Testis (tissue), 2 donors: ENCODE measurements at regions not wholly inside any gene's neighbourhood (a gene's known extent, or its start where the extent isn't known, plus 50 kb on each side); places are given as distances from the start of the nearest gene placed in this dataset.

Experiments used
- DNase-seq: peaks from one replicate; pipeline ENCODE4 v3.0.0-alpha.2; 2019
- H3K27ac ChIP-seq, 2 donors: fragments of 200-600 bp; sonication (generic); one replicate each; pipeline ENCODE4 v1.5.1; 2019
- H3K27me3 ChIP-seq: fragments of 200-600 bp; sonication (generic); one replicate; pipeline ENCODE4 v1.5.1; 2019
- H3K36me3 ChIP-seq: fragments of 200-600 bp; sonication (generic); one replicate; pipeline ENCODE4 v1.5.1; 2017; ENCODE audit warnings: low read depth; ENCODE audit errors: missing control alignments
- H3K4me1 ChIP-seq: fragments of 200-600 bp; sonication (generic); one replicate; pipeline ENCODE4 v1.5.1; 2019
- H3K4me3 ChIP-seq, 2 donors: fragments of 200-600 bp; sonication (generic); one replicate each; pipeline ENCODE4 v1.5.1; 2017 to 2019
- H3K9me3 ChIP-seq: fragments of 200-600 bp; sonication (generic); one replicate; pipeline ENCODE4 v1.5.1; 2017
- POLR2A ChIP-seq: fragments of 450-650 bp; IDR thresholded peaks from one replicate; pipeline ENCODE4 v1.6.1; 2017; ENCODE audit warnings: antibody characterized with exemption, mild to moderate bottlenecking, moderate library complexity
- WGBS, 2 donors: methylation state at CpG; one replicate each; pipeline ENCODE4 v1.1.5; 2018; 5-methylcytosine and 5-hydroxymethylcytosine counted together
- intact Hi-C: fragments of 100-400 bp; cut with DNase I; formaldehyde crosslinking; loops from one replicate; pipeline ENCODE4 v1.15.1; 2023; ENCODE audit warnings: low total_unique reads
- TF ChIP-seq, protein P1 (sequence below), 3 experiments: fragments of 450-650 bp in 2 of 3; fragments of 200-600 bp in 1 of 3; sonication (generic) in 1 of 3; IDR thresholded peaks; one replicate each; pipeline ENCODE4 v1.5.1; 2016 to 2019; ENCODE audit warnings: antibody characterized with exemption in 3 of 3, mild to moderate bottlenecking in 2 of 3, moderate library complexity in 1 of 3

DNA sequence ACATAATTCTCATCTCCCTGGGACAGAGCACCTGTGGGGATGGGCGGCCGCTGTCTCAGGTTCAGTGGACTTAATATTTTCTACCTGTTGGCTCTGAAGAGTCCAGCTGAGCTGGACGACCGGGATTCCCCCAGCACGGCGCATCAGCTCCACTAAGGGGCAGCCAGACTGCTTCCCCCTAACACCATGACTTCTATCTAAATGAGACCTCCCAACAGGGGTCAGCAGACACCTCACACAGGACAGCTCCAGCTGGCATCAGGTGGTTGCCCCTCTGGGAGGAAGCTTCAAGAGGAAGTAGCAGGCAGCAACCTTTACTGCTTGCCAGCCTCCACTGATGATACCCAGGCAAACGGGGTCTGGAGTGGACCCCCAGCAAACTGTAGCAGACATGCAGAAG lies 226.0 kb upstream of the DSEL start:
- Histone ChIP-seq H3K4me1 (no peaks in the 10 kb centered on the region), H3K27me3 (no peaks in the 10 kb centered on the region), H3K27ac (no peak overlapping the region), H3K36me3 (no peaks in the 10 kb centered on the region), H3K9me3 (no peaks in the 10 kb centered on the region), H3K4me3 (no peak overlapping the region)
- intact Hi-C loops = no loop called here
- 58 to 93% methylated on average over 1 to 7 of the region's 7 CpGs for WGBS, 2 donors
- no peak for DNase-seq
- TF ChIP-seq, protein P1, sequence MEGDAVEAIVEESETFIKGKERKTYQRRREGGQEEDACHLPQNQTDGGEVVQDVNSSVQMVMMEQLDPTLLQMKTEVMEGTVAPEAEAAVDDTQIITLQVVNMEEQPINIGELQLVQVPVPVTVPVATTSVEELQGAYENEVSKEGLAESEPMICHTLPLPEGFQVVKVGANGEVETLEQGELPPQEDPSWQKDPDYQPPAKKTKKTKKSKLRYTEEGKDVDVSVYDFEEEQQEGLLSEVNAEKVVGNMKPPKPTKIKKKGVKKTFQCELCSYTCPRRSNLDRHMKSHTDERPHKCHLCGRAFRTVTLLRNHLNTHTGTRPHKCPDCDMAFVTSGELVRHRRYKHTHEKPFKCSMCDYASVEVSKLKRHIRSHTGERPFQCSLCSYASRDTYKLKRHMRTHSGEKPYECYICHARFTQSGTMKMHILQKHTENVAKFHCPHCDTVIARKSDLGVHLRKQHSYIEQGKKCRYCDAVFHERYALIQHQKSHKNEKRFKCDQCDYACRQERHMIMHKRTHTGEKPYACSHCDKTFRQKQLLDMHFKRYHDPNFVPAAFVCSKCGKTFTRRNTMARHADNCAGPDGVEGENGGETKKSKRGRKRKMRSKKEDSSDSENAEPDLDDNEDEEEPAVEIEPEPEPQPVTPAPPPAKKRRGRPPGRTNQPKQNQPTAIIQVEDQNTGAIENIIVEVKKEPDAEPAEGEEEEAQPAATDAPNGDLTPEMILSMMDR (IDR thresholded peaks at IDR 0.05) = no peak
- no peak for TF ChIP-seq POLR2A

DNA sequence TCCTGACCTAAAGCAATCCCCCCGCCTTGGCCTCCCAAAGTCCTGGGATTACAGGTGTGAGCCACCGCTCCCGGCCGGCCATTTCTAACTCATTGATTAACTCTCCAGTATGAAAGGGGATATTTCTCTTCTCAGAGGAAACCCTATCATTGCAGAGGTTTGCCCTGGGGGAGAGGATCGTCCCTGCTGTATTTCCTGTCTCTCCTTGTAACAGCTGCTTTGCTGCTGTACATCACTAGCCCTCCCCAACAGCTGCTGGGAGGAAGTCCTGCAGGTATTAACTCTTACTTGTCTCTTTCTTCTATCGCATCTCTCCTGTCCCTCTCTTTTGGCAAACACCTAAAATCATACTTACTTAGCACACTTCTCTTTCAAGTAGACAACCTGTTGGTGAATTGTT lies 219.0 kb upstream of the DSEL start:
- 61 to 66% methylated on average over 6 of the region's 6 CpGs for whole genome bisulfite sequencing, 2 donors
- Histone ChIP-seq H3K27me3 (no peaks in the 10 kb centered on the region), H3K4me1 (no peaks in the 10 kb centered on the region), H3K36me3 (no peaks in the 10 kb centered on the region), H3K4me3 (no peak overlapping the region), H3K9me3 (no peaks in the 10 kb centered on the region), H3K27ac (no peak overlapping the region)
- TF ChIP-seq, protein P1 (IDR thresholded peaks at IDR 0.05) = no peak
- TF ChIP-seq POLR2A = no peak
- no peak for DNase-seq
- intact Hi-C loops = no loop called here

DNA sequence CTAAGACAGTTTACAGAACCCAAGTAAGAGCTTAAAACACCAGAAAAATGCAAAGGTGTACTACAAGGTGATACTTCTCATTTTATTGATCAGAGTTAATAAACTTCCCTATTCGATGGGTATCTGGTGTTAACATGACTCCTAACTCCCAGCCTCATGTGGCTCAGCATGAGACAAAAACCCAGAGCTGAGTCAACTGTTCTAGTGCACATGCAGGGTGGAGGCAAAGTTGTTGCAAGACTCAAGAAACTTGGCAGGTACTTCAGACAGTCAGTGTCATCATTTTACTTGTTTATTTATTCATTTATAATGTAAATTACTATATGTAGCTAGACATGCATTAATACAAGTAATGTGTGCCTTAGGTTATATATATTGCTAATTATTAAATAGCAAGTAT lies 216.6 kb upstream of the DSEL start:
- 76 to 83% methylated on average over 1 of the region's 1 CpG for WGBS, 2 donors

DNA sequence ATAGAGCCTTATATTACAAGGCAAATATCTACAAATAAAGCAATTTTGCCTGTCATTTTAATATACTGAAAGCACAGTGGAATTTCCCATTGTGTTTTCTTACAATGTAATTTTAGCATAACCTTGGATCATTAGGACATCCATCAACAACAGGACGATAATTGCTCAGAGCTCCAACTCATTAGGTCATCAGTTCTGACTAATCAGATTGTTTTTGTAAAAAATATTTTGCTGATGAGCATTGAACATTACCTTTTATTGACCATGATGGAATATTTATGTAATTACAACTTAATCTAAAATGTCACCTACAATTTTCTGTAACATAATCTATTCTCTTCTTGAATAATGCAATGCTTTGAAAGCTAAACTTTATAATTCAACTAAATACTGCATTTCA lies 215.3 kb upstream of the DSEL start:
- no peak overlapping the region for H3K27ac ChIP-seq
- no peak overlapping the region for H3K4me3 ChIP-seq
- intact Hi-C loops = no loop called here
- no peak for DNase-seq
- no peak for TF ChIP-seq POLR2A
- TF ChIP-seq, protein P1 (IDR thresholded peaks at IDR 0.05) = no peak
- no peaks in the 10 kb centered on the region for H3K4me1 ChIP-seq
- no peaks in the 10 kb centered on the region for H3K9me3 ChIP-seq
- WGBS, 2 donors = 53 to 57% methylated on average over 1 of the region's 1 CpG
- no peaks in the 10 kb centered on the region for H3K27me3 ChIP-seq
- H3K36me3 ChIP-seq = no peaks in the 10 kb centered on the region

More for the DNA sequence above, 216.6 kb upstream of the DSEL start:
- H3K27me3 ChIP-seq = no peaks in the 10 kb centered on the region
- no peaks in the 10 kb centered on the region for H3K9me3 ChIP-seq
- no peaks in the 10 kb centered on the region for H3K36me3 ChIP-seq
- no peak overlapping the region for H3K27ac ChIP-seq
- intact Hi-C loops = no loop called here
- no peak for DNase-seq
- H3K4me1 ChIP-seq = no peaks in the 10 kb centered on the region
- no peak overlapping the region for H3K4me3 ChIP-seq
- TF ChIP-seq, protein P1 (IDR thresholded peaks at IDR 0.05) = no peak
- no peak for TF ChIP-seq POLR2A

DNA sequence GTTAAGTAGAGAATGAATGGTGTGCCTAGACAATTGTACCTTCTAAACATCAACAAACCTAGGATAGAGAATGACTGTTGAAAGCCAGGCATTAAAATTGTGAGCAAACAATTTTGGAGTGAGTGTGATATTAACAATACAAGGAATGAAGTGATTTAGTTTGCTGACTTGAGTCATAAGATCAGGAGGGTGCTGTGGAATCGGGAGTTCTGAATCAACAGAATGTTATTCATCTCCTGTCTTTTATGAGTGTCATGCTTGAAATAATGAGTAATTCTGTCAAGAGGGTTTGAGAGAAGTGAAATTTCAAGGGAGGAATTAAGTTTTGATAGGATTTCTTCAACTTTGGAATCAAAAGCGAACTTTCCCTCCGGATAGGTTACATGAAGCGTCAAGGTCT lies 214.4 kb upstream of the DSEL start:
- no peak for DNase-seq
- WGBS, 2 donors = 74 to 77% methylated on average over 4 of the region's 4 CpGs
- intact Hi-C loops = no loop called here

More for the DNA sequence above, 214.4 kb upstream of the DSEL start:
- Histone ChIP-seq H3K9me3 (no peaks in the 10 kb centered on the region), H3K4me3 (no peak overlapping the region), H3K27ac (no peak overlapping the region), H3K27me3 (no peaks in the 10 kb centered on the region), H3K4me1 (no peaks in the 10 kb centered on the region), H3K36me3 (no peaks in the 10 kb centered on the region)
- TF ChIP-seq, protein P1 (IDR thresholded peaks at IDR 0.05) = no peak
- no peak for TF ChIP-seq POLR2A
